ENCODE measurements at regions not wholly inside any gene's neighbourhood (a gene's known extent, or its start where the extent isn't known, plus 50 kb on each side); places are given as distances from the start of the nearest gene placed in this dataset.

GRCh38 chr2:20557226-20557625 is 93.7 kb downstream of the HS1BP3 start:
- intact Hi-C loops (cut with DNase I), result no loop called here
- Histone ChIP-seq H3K9me3 (no peaks in the 10 kb centered on the region), H3K4me1 (no peaks in the 10 kb centered on the region), H3K36me3 (no peaks in the 10 kb centered on the region), H3K4me3 (no peak overlapping the region), H3K27me3 (no peaks in the 10 kb centered on the region), H3K27ac (no peak overlapping the region)
- no peak for TF ChIP-seq CTCF (IDR thresholded peaks at IDR 0.05)
- no peak for DNase-seq
- no peak for ATAC-seq

- H3K4me1 ChIP-seq, result no peaks in the 10 kb centered on the region
- H3K9me3 ChIP-seq, result no peaks in the 10 kb centered on the region
- H3K27me3 ChIP-seq, result no peaks in the 10 kb centered on the region
- TF ChIP-seq CTCF (IDR thresholded peaks at IDR 0.05), result no peak
- DNase-seq (peak in 1 of 4 donors; percentile 24), ATAC-seq (no peak)
- no peaks in the 10 kb centered on the region for H3K36me3 ChIP-seq
- intact Hi-C loops (cut with DNase I), result no loop called here
- no peak overlapping the region for H3K27ac ChIP-seq
- no peak overlapping the region for H3K4me3 ChIP-seq
Measured at GRCh38 chr2:20557635-20558034, 93.3 kb downstream of the HS1BP3 start.

GRCh38 chr2:20558391-20559150 is 92.3 kb downstream of the HS1BP3 start:
- H3K27ac ChIP-seq, result no peak overlapping the region
- H3K4me1 ChIP-seq, result no peaks in the 10 kb centered on the region
- no peak for TF ChIP-seq CTCF (IDR thresholded peaks at IDR 0.05)
- H3K27me3 ChIP-seq, result no peaks in the 10 kb centered on the region
- no peaks in the 10 kb centered on the region for H3K9me3 ChIP-seq
- no peak for ATAC-seq
- intact Hi-C loops (cut with DNase I), result no loop called here
- peak in 1 of 4 donors; percentile 53 for DNase-seq
- no peaks in the 10 kb centered on the region for H3K36me3 ChIP-seq
- no peak overlapping the region for H3K4me3 ChIP-seq

GRCh38 chr2:20559277-20559676 is 91.6 kb downstream of the HS1BP3 start:
- no peaks in the 10 kb centered on the region for H3K9me3 ChIP-seq
- no peak for ATAC-seq

GRCh38 chr2:20560011-20560410 is 90.9 kb downstream of the HS1BP3 start:
- Histone ChIP-seq H3K36me3 (no peaks in the 10 kb centered on the region), H3K27me3 (no peaks in the 10 kb centered on the region), H3K4me1 (no peaks in the 10 kb centered on the region), H3K4me3 (no peak overlapping the region), H3K27ac (no peak overlapping the region), H3K9me3 (no peaks in the 10 kb centered on the region)
- no peak for ATAC-seq
- TF ChIP-seq CTCF (IDR thresholded peaks at IDR 0.05), result no peak
- intact Hi-C loops (cut with DNase I), result no loop called here
- peak in 1 of 4 donors; percentile 36 for DNase-seq

More at GRCh38 chr2:20559277-20559676, 91.6 kb downstream of the HS1BP3 start:
- Histone ChIP-seq H3K4me1 (no peaks in the 10 kb centered on the region), H3K27me3 (no peaks in the 10 kb centered on the region), H3K36me3 (no peaks in the 10 kb centered on the region), H3K27ac (no peak overlapping the region), H3K4me3 (no peak overlapping the region)
- no peak for DNase-seq
- intact Hi-C loops (cut with DNase I), result no loop called here
- no peak for TF ChIP-seq CTCF (IDR thresholded peaks at IDR 0.05)
